ENCODE measurements at regions not wholly inside any gene's neighbourhood (a gene's known extent, or its start where the extent isn't known, plus 50 kb on each side); places are given as distances from the start of the nearest gene placed in this dataset.

GRCh38 chr6:141552031-141552430 is 580.7 kb upstream of the GJE1 start:
- TF ChIP-seq EZH2 (IDR thresholded peaks at IDR 0.05; ENCODE audit: insufficient read depth, poor library complexity, severe bottlenecking), result no peak
- no peak for TF ChIP-seq EZH2phosphoT487 (IDR thresholded peaks at IDR 0.05; ENCODE audit: insufficient read depth, low read depth)
- Histone ChIP-seq H3K4me2 (ENCODE audit: unreplicated experiment) (no peak overlapping the region), H3K79me2 (ENCODE audit: insufficient read depth) (no peaks in the 10 kb centered on the region), H3K27me3 (replicated peaks; ENCODE audit: insufficient read depth) (no peaks in the 10 kb centered on the region), H2AFZ (no peak overlapping the region), H3K9me2 (ENCODE audit: insufficient read depth) (no peaks in the 10 kb centered on the region), H3K27ac (no peak overlapping the region), H3K9me3 (ENCODE audit: low read depth) (no peaks in the 10 kb centered on the region), H3K4me1 (ENCODE audit: insufficient read depth) (no peaks in the 10 kb centered on the region), H3K9ac (no peak overlapping the region), H3K36me3 (ENCODE audit: low read depth) (no peaks in the 10 kb centered on the region), H3F3A (ENCODE audit: insufficient read depth) (no peaks in the 10 kb centered on the region), H4K20me1 (ENCODE audit: insufficient read depth) (no peaks in the 10 kb centered on the region), H3K4me3 (no peak overlapping the region)
- no peak for DNase-seq
- in situ Hi-C loops (cut with MboI), result loop anchor here (25.0 kb wide), 2 partner anchors 990 to 1490 kb away; no protein-coding TSS in a partner anchor
- 93 to 98% methylated on average over 5 of the region's 5 CpGs for WGBS, 2 experiments (ENCODE audit: low coverage in 1 of 2, low lambda C conversion rate in 2 of 2, missing lambda C conversion rate in 2 of 2)

GRCh38 chr6:141551318-141551717 is 581.4 kb upstream of the GJE1 start:
- Histone ChIP-seq H3K4me2 (ENCODE audit: unreplicated experiment) (no peak overlapping the region), H3K4me3 (no peak overlapping the region), H3K27me3 (replicated peaks; ENCODE audit: insufficient read depth) (no peaks in the 10 kb centered on the region), H3K4me1 (ENCODE audit: insufficient read depth) (no peaks in the 10 kb centered on the region), H3K9me2 (ENCODE audit: insufficient read depth) (no peaks in the 10 kb centered on the region), H3K79me2 (ENCODE audit: insufficient read depth) (no peaks in the 10 kb centered on the region), H3K9ac (no peak overlapping the region), H3K36me3 (ENCODE audit: low read depth) (no peaks in the 10 kb centered on the region), H2AFZ (no peak overlapping the region), H3F3A (ENCODE audit: insufficient read depth) (no peaks in the 10 kb centered on the region), H4K20me1 (ENCODE audit: insufficient read depth) (no peaks in the 10 kb centered on the region), H3K27ac (no peak overlapping the region), H3K9me3 (ENCODE audit: low read depth) (no peaks in the 10 kb centered on the region)
- in situ Hi-C loops (cut with MboI), result loop anchor here (25.0 kb wide), 2 partner anchors 989 to 1489 kb away; no protein-coding TSS in a partner anchor
- TF ChIP-seq EZH2phosphoT487 (IDR thresholded peaks at IDR 0.05; ENCODE audit: insufficient read depth, low read depth) (no peak), EZH2 (IDR thresholded peaks at IDR 0.05; ENCODE audit: insufficient read depth, poor library complexity, severe bottlenecking) (no peak)
- WGBS, 2 experiments (ENCODE audit: low coverage in 1 of 2, low lambda C conversion rate in 2 of 2, missing lambda C conversion rate in 2 of 2), result 60 to 72% methylated on average over 2 of the region's 2 CpGs
- peak; percentile 6 for DNase-seq

GRCh38 chr6:141550471-141550870 is 582.3 kb upstream of the GJE1 start:
- peak; percentile 7 for DNase-seq
- no peaks in the 10 kb centered on the region for H4K20me1 ChIP-seq (ENCODE audit: insufficient read depth)
- no peak overlapping the region for H3K27ac ChIP-seq
- no peaks in the 10 kb centered on the region for H3K79me2 ChIP-seq (ENCODE audit: insufficient read depth)
- no peaks in the 10 kb centered on the region for H3K9me3 ChIP-seq (ENCODE audit: low read depth)
- 88 to 90% methylated on average over 1 of the region's 1 CpG for WGBS, 2 experiments (ENCODE audit: low coverage in 1 of 2, low lambda C conversion rate in 2 of 2, missing lambda C conversion rate in 2 of 2)
- H3K36me3 ChIP-seq (ENCODE audit: low read depth), result no peaks in the 10 kb centered on the region
- no peak overlapping the region for H3K4me2 ChIP-seq (ENCODE audit: unreplicated experiment)
- no peak overlapping the region for H2AFZ ChIP-seq
- H3F3A ChIP-seq (ENCODE audit: insufficient read depth), result no peaks in the 10 kb centered on the region
- no peak overlapping the region for H3K4me3 ChIP-seq
- TF ChIP-seq EZH2 (IDR thresholded peaks at IDR 0.05; ENCODE audit: insufficient read depth, poor library complexity, severe bottlenecking), result no peak
- no peak for TF ChIP-seq EZH2phosphoT487 (IDR thresholded peaks at IDR 0.05; ENCODE audit: insufficient read depth, low read depth)
- H3K4me1 ChIP-seq (ENCODE audit: insufficient read depth), result no peaks in the 10 kb centered on the region
- no peaks in the 10 kb centered on the region for H3K27me3 ChIP-seq (replicated peaks; ENCODE audit: insufficient read depth)
- no peak overlapping the region for H3K9ac ChIP-seq
- in situ Hi-C loops (cut with MboI), result loop anchor here (25.0 kb wide), 2 partner anchors 988 to 1488 kb away; no protein-coding TSS in a partner anchor
- no peaks in the 10 kb centered on the region for H3K9me2 ChIP-seq (ENCODE audit: insufficient read depth)

GRCh38 chr6:141548966-141549365 is 583.8 kb upstream of the GJE1 start:
- no peaks in the 10 kb centered on the region for H3K9me3 ChIP-seq (ENCODE audit: low read depth)
- H3F3A ChIP-seq (ENCODE audit: insufficient read depth), result no peaks in the 10 kb centered on the region
- no peaks in the 10 kb centered on the region for H3K79me2 ChIP-seq (ENCODE audit: insufficient read depth)
- no peak overlapping the region for H3K4me3 ChIP-seq
- no peaks in the 10 kb centered on the region for H4K20me1 ChIP-seq (ENCODE audit: insufficient read depth)
- H3K27ac ChIP-seq, result no peak overlapping the region
- WGBS, 2 experiments (ENCODE audit: low coverage in 1 of 2, low lambda C conversion rate in 2 of 2, missing lambda C conversion rate in 2 of 2), result 45 to 48% methylated on average over 2 of the region's 2 CpGs
- H3K9ac ChIP-seq, result no peak overlapping the region
- no peaks in the 10 kb centered on the region for H3K27me3 ChIP-seq (replicated peaks; ENCODE audit: insufficient read depth)
- in situ Hi-C loops (cut with MboI), result no loop called here
- TF ChIP-seq EZH2 (IDR thresholded peaks at IDR 0.05; ENCODE audit: insufficient read depth, poor library complexity, severe bottlenecking) (no peak), EZH2phosphoT487 (IDR thresholded peaks at IDR 0.05; ENCODE audit: insufficient read depth, low read depth) (no peak)
- no peak overlapping the region for H3K4me2 ChIP-seq (ENCODE audit: unreplicated experiment)
- H3K4me1 ChIP-seq (ENCODE audit: insufficient read depth), result no peaks in the 10 kb centered on the region
- H3K36me3 ChIP-seq (ENCODE audit: low read depth), result no peaks in the 10 kb centered on the region
- H3K9me2 ChIP-seq (ENCODE audit: insufficient read depth), result no peaks in the 10 kb centered on the region
- no peak overlapping the region for H2AFZ ChIP-seq
- DNase-seq, result peak; percentile 21

Measured in GM23248 (cell line).